ENCODE measurements at regions not wholly inside any gene's neighbourhood (a gene's known extent, or its start where the extent isn't known, plus 50 kb on each side); places are given as distances from the start of the nearest gene placed in this dataset.

DNA sequence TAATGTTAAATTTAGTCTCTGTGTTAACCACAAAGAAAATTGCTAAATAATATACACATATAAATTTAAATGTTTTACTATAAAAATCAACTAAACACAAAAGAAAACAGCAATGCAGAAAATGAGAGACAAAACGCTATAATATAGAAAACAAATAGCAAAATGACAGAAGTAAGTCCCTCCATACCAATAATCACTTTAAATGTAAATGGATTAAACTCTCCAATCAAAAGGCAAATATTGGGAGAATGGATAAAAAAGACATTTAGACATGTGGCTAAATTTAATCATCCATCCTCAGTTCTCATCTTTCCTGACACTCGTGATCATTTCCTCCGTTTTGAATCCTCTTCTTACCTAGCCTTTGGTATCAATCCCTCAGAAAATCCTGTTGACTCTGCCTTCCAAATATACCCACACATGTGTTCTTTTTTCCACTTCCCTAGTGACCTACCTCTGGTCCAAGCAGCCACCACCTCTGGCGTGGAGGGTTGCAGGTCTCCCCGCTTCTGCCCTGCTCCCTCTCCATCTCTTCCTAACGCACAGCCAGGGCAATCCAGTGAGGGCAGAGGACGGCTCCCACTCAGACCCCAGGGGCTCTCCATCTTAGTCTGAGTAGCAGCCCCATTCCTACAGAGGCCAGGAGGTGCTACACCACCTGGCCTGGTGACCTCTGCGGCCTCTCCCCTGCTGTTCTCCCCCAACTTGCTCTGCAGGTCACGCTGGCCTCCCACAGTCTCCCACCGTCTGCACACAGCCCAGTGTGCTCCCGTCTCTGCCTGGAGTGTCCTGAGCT lies 149.2 kb downstream of the RNASET2 start:
- TF ChIP-seq ZNF292 (tag by site-specific recombination; IDR thresholded peaks at IDR 0.05; ENCODE audit: borderline replicate concordance, low read depth) = no peak
- TF ChIP-seq, protein P1, sequence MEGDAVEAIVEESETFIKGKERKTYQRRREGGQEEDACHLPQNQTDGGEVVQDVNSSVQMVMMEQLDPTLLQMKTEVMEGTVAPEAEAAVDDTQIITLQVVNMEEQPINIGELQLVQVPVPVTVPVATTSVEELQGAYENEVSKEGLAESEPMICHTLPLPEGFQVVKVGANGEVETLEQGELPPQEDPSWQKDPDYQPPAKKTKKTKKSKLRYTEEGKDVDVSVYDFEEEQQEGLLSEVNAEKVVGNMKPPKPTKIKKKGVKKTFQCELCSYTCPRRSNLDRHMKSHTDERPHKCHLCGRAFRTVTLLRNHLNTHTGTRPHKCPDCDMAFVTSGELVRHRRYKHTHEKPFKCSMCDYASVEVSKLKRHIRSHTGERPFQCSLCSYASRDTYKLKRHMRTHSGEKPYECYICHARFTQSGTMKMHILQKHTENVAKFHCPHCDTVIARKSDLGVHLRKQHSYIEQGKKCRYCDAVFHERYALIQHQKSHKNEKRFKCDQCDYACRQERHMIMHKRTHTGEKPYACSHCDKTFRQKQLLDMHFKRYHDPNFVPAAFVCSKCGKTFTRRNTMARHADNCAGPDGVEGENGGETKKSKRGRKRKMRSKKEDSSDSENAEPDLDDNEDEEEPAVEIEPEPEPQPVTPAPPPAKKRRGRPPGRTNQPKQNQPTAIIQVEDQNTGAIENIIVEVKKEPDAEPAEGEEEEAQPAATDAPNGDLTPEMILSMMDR (tag by site-specific recombination; IDR thresholded peaks at IDR 0.05) = no peak
- no peak for TF ChIP-seq ZNF707 (tag by site-specific recombination; IDR thresholded peaks at IDR 0.05)

Data from HEK293 (cell line).